SJCRH30 (cell line): ENCODE measurements at regions not wholly inside any gene's neighbourhood (a gene's known extent, or its start where the extent isn't known, plus 50 kb on each side); places are given as distances from the start of the nearest gene placed in this dataset.

Experiments used
- DNase-seq, 2 experiments: peaks; one replicate each; pipeline ENCODE4 v3.0.0-alpha.2; 2015 to 2020
- H3K27ac ChIP-seq: fragments of 250-450 bp; sonication (Bioruptor Pico); 2 replicates; pipeline ENCODE4 v1.5.1; 2020; ENCODE audit warnings: mild to moderate bottlenecking, moderate library complexity
- H3K27me3 ChIP-seq: fragments of 250-450 bp; sonication (Bioruptor Pico); 2 replicates; pipeline ENCODE4 v1.5.1; 2020; ENCODE audit warnings: mild to moderate bottlenecking, moderate library complexity
- H3K36me3 ChIP-seq: fragments of 250-450 bp; sonication (Bioruptor Pico); 2 replicates; pipeline ENCODE4 v1.5.1; 2020; ENCODE audit warnings: mild to moderate bottlenecking, moderate library complexity
- H3K4me1 ChIP-seq: fragments of 250-450 bp; sonication (Bioruptor Pico); 2 replicates; pipeline ENCODE4 v1.5.1; 2020; ENCODE audit warnings: mild to moderate bottlenecking, moderate library complexity
- H3K4me3 ChIP-seq: fragments of 250-450 bp; sonication (Bioruptor Pico); 2 replicates; pipeline ENCODE4 v1.5.1; 2020; ENCODE audit warnings: mild to moderate bottlenecking, moderate library complexity
- H3K9me3 ChIP-seq: fragments of 250-450 bp; sonication (Bioruptor Pico); replicated peaks from 2 replicates; pipeline ENCODE4 v1.5.1; 2020; ENCODE audit warnings: mild to moderate bottlenecking, moderate library complexity

GRCh38 chr13:103331924-103332323, 265.7 kb upstream of the SLC10A2 start:
- DNase-seq: no peak
- Histone ChIP-seq H3K4me1 (no peaks in the 10 kb centered on the region), H3K27me3 (no peaks in the 10 kb centered on the region), H3K27ac (no peak overlapping the region), H3K4me3 (no peak overlapping the region), H3K9me3 (no peaks in the 10 kb centered on the region), H3K36me3 (no peaks in the 10 kb centered on the region)

- Histone ChIP-seq H3K36me3 (no peaks in the 10 kb centered on the region), H3K4me3 (no peak overlapping the region), H3K27ac (no peak overlapping the region), H3K27me3 (no peaks in the 10 kb centered on the region), H3K4me1 (no peaks in the 10 kb centered on the region), H3K9me3 (no peaks in the 10 kb centered on the region)
- no peak for DNase-seq
These were observed 262.7 kb upstream of the SLC10A2 start for GRCh38 chr13:103328899-103329298.

GRCh38 chr13:103326326-103326725, 260.1 kb upstream of the SLC10A2 start:
- Histone ChIP-seq H3K9me3 (no peaks in the 10 kb centered on the region), H3K27me3 (no peaks in the 10 kb centered on the region), H3K36me3 (no peaks in the 10 kb centered on the region), H3K27ac (no peak overlapping the region), H3K4me1 (no peaks in the 10 kb centered on the region), H3K4me3 (no peak overlapping the region)
- no peak for DNase-seq

GRCh38 chr13:103325672-103326071, 259.5 kb upstream of the SLC10A2 start:
- H3K9me3 ChIP-seq: no peaks in the 10 kb centered on the region
- no peaks in the 10 kb centered on the region for H3K36me3 ChIP-seq
- no peak overlapping the region for H3K27ac ChIP-seq
- no peaks in the 10 kb centered on the region for H3K4me1 ChIP-seq
- no peak overlapping the region for H3K4me3 ChIP-seq
- no peak for DNase-seq
- H3K27me3 ChIP-seq: no peaks in the 10 kb centered on the region

- no peaks in the 10 kb centered on the region for H3K9me3 ChIP-seq
- H3K27me3 ChIP-seq: no peaks in the 10 kb centered on the region
- no peak overlapping the region for H3K27ac ChIP-seq
These were observed 258.4 kb upstream of the SLC10A2 start for GRCh38 chr13:103324641-103325040.

GRCh38 chr13:103315711-103316110, 249.5 kb upstream of the SLC10A2 start:
- Histone ChIP-seq H3K9me3 (no peaks in the 10 kb centered on the region), H3K36me3 (no peaks in the 10 kb centered on the region), H3K4me1 (peaks cover 10% of the 10 kb centered on the region), H3K27me3 (no peaks in the 10 kb centered on the region), H3K27ac (no peak overlapping the region), H3K4me3 (no peak overlapping the region)
- DNase-seq: peak in 1 of 2 experiments; percentile 26

More at GRCh38 chr13:103324641-103325040, 258.4 kb upstream of the SLC10A2 start:
- no peak overlapping the region for H3K4me3 ChIP-seq
- no peak for DNase-seq
- H3K36me3 ChIP-seq: no peaks in the 10 kb centered on the region
- H3K4me1 ChIP-seq: no peaks in the 10 kb centered on the region

- no peak overlapping the region for H3K27ac ChIP-seq
- H3K4me3 ChIP-seq: no peak overlapping the region
- no peaks in the 10 kb centered on the region for H3K9me3 ChIP-seq
- H3K4me1 ChIP-seq: peaks cover 10% of the 10 kb centered on the region
- no peaks in the 10 kb centered on the region for H3K27me3 ChIP-seq
- no peaks in the 10 kb centered on the region for H3K36me3 ChIP-seq
- DNase-seq: no peak
These were observed 246.2 kb upstream of the SLC10A2 start for GRCh38 chr13:103312467-103312866.

- no peak for DNase-seq
- H3K4me1 ChIP-seq: no peaks in the 10 kb centered on the region
- no peaks in the 10 kb centered on the region for H3K27me3 ChIP-seq
- H3K27ac ChIP-seq: no peak overlapping the region
- H3K36me3 ChIP-seq: no peaks in the 10 kb centered on the region
- no peaks in the 10 kb centered on the region for H3K9me3 ChIP-seq
- no peak overlapping the region for H3K4me3 ChIP-seq
These were observed 242.4 kb upstream of the SLC10A2 start for GRCh38 chr13:103308667-103309066.

GRCh38 chr13:103306163-103306562, 239.9 kb upstream of the SLC10A2 start:
- Histone ChIP-seq H3K27ac (no peak overlapping the region), H3K36me3 (no peaks in the 10 kb centered on the region), H3K27me3 (no peaks in the 10 kb centered on the region), H3K4me1 (no peaks in the 10 kb centered on the region), H3K4me3 (no peak overlapping the region), H3K9me3 (no peaks in the 10 kb centered on the region)
- DNase-seq: no peak

- Histone ChIP-seq H3K4me1 (no peaks in the 10 kb centered on the region), H3K4me3 (no peak overlapping the region), H3K36me3 (no peaks in the 10 kb centered on the region), H3K9me3 (no peaks in the 10 kb centered on the region), H3K27me3 (no peaks in the 10 kb centered on the region), H3K27ac (no peak overlapping the region)
- no peak for DNase-seq
These were observed 236.9 kb upstream of the SLC10A2 start for GRCh38 chr13:103303078-103303651.

GRCh38 chr13:103302676-103303075, 236.5 kb upstream of the SLC10A2 start:
- Histone ChIP-seq H3K4me1 (no peaks in the 10 kb centered on the region), H3K36me3 (no peaks in the 10 kb centered on the region), H3K27me3 (no peaks in the 10 kb centered on the region), H3K27ac (no peak overlapping the region), H3K9me3 (no peaks in the 10 kb centered on the region), H3K4me3 (no peak overlapping the region)
- no peak for DNase-seq

- no peak overlapping the region for H3K4me3 ChIP-seq
- H3K36me3 ChIP-seq: no peaks in the 10 kb centered on the region
- no peaks in the 10 kb centered on the region for H3K4me1 ChIP-seq
- H3K27me3 ChIP-seq: no peaks in the 10 kb centered on the region
- no peak for DNase-seq
- H3K27ac ChIP-seq: no peak overlapping the region
- no peaks in the 10 kb centered on the region for H3K9me3 ChIP-seq
These were observed 232.9 kb upstream of the SLC10A2 start for GRCh38 chr13:103299079-103299478.

GRCh38 chr13:103297083-103297482, 230.9 kb upstream of the SLC10A2 start:
- Histone ChIP-seq H3K36me3 (no peaks in the 10 kb centered on the region), H3K9me3 (no peaks in the 10 kb centered on the region), H3K27me3 (no peaks in the 10 kb centered on the region), H3K4me3 (no peak overlapping the region), H3K27ac (no peak overlapping the region), H3K4me1 (no peaks in the 10 kb centered on the region)
- no peak for DNase-seq

GRCh38 chr13:103291798-103292572, 225.8 kb upstream of the SLC10A2 start:
- Histone ChIP-seq H3K9me3 (no peaks in the 10 kb centered on the region), H3K4me1 (no peaks in the 10 kb centered on the region), H3K27ac (no peak overlapping the region), H3K27me3 (no peaks in the 10 kb centered on the region), H3K36me3 (no peaks in the 10 kb centered on the region), H3K4me3 (no peak overlapping the region)
- no peak for DNase-seq

- DNase-seq: no peak
- H3K9me3 ChIP-seq: no peaks in the 10 kb centered on the region
- no peak overlapping the region for H3K4me3 ChIP-seq
These were observed 225.0 kb upstream of the SLC10A2 start for GRCh38 chr13:103291226-103291625.

GRCh38 chr13:103289681-103290080, 223.5 kb upstream of the SLC10A2 start:
- no peaks in the 10 kb centered on the region for H3K9me3 ChIP-seq
- H3K4me1 ChIP-seq: no peaks in the 10 kb centered on the region
- no peak for DNase-seq
- H3K36me3 ChIP-seq: no peaks in the 10 kb centered on the region
- no peaks in the 10 kb centered on the region for H3K27me3 ChIP-seq
- no peak overlapping the region for H3K4me3 ChIP-seq
- no peak overlapping the region for H3K27ac ChIP-seq

More at GRCh38 chr13:103291226-103291625, 225.0 kb upstream of the SLC10A2 start:
- no peaks in the 10 kb centered on the region for H3K36me3 ChIP-seq
- H3K27ac ChIP-seq: no peak overlapping the region
- no peaks in the 10 kb centered on the region for H3K27me3 ChIP-seq
- H3K4me1 ChIP-seq: no peaks in the 10 kb centered on the region
